K562 (cell line): ENCODE measurements at regions not wholly inside any gene's neighbourhood (a gene's known extent, or its start where the extent isn't known, plus 50 kb on each side); places are given as distances from the start of the nearest gene placed in this dataset.

Experiments
- POLR2A ChIP-seq: fragments of 450-650 bp; conservative IDR thresholded peaks from 2 replicates; pipeline ENCODE4 v1.6.1; 2016
- SMAD1 ChIP-seq: fragments of 150-350 bp; IDR thresholded peaks from 2 replicates; pipeline ENCODE4 v1.6.1; 2014; ENCODE audit warnings: low read length, low read depth; ENCODE audit not compliant: partially characterized antibody
- SP2 ChIP-seq: IDR thresholded peaks from 2 replicates; pipeline ENCODE4 v1.6.1; 2011; ENCODE audit warnings: mild to moderate bottlenecking, low read depth, low read length, moderate library complexity; ENCODE audit not compliant: poor library complexity, severe bottlenecking; ENCODE audit errors: extremely low read depth
- U2AF2 ChIP-seq: fragments of 200-400 bp; formaldehyde crosslinking; optimal IDR thresholded peaks from 2 replicates; pipeline ENCODE3; 2017; ENCODE audit warnings: low read depth, mild to moderate bottlenecking, low read length
- YY1 ChIP-seq, 3 experiments: IDR thresholded peaks; 2 replicates each; pipeline ENCODE4 v1.6.1; 2011; ENCODE audit warnings: low read length in 2 of 3, mild to moderate bottlenecking in 2 of 3, moderate library complexity in 2 of 3, borderline replicate concordance in 1 of 3, control low read depth in 1 of 3, low read depth in 1 of 3; ENCODE audit not compliant: insufficient read depth in 3 of 3, insufficient replicate concordance in 2 of 3, control insufficient read depth in 1 of 3, insufficient read length in 1 of 3; ENCODE audit errors: extremely low read depth in 1 of 3
- ZSCAN29 ChIP-seq: fragments of 450-650 bp; IDR thresholded peaks from 2 replicates; pipeline ENCODE4 v1.6.1; 2017
- TF ChIP-seq, protein P1 (sequence below), 3 experiments: IDR thresholded peaks in 2 of 3; conservative IDR thresholded peaks in 1 of 3; 2 replicates each; pipeline ENCODE4 v1.5.1; 2011 to 2012; ENCODE audit warnings: low read length in 3 of 3, mild to moderate bottlenecking in 3 of 3, control low read depth in 2 of 3, improper control_type of control experiment in 1 of 3, inconsistent platforms in 1 of 3, low read depth in 1 of 3, mixed read lengths in 1 of 3, moderate library complexity in 1 of 3; ENCODE audit not compliant: insufficient read depth in 2 of 3
- TF ChIP-seq, protein P2 (sequence below): fragments of 150-350 bp; IDR thresholded peaks from 2 replicates; pipeline ENCODE4 v1.6.1; 2014; ENCODE audit warnings: low read depth, mild to moderate bottlenecking, low read length, borderline replicate concordance
- TF ChIP-seq, protein P3 (sequence below): IDR thresholded peaks from 3 replicates; pipeline ENCODE4 v1.6.1; 2011; ENCODE audit warnings: borderline replicate concordance, mild to moderate bottlenecking, moderate library complexity; ENCODE audit not compliant: insufficient read length; ENCODE audit errors: extremely low read depth
- TF ChIP-seq, protein P4 (sequence below): sonication (generic); formaldehyde crosslinking; IDR thresholded peaks from 2 replicates; pipeline ENCODE4 v1.8.0; 2022; ENCODE audit warnings: mild to moderate bottlenecking, missing genetic modification reagents
- TF ChIP-seq, protein P5 (sequence below), 2 experiments: IDR thresholded peaks; 2 replicates each; pipeline ENCODE4 v1.6.1; 2012; ENCODE audit warnings: improper control_type of control experiment in 2 of 2, low read depth in 2 of 2, low read length in 2 of 2, borderline replicate concordance in 1 of 2

DNA sequence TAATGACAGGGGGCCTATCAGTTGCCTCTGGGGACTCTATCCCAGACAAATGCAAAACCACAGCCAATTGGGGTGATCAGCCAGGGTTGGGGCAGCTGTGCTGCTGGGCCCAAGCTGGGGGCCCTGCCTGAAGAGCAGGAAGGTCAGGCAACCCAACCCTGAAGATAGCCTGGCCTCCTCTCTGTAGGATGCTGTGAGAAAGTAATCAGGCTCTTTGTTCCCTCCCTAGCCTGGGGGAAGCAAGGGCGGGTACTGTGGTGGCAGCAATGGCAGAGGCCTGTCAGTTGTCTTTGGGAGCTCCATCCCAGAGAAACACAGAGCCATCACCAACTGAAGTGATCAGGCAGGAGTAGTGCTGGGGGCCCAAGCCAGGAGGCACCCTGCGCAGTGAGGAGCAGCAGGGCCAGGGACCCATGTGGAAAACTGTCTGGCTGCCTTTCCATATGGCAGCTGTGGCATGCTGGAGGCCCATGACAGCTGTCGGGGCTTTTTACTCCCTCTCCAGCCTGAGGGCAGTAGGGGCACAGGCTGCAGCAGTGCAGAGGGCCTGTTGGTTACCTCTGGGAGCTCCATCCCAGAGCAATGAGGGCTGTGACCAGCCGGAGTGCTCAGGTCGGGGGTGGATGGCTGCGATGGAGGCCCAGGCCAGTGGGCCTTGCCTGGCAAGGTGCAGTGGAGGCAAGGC, 73.6 kb upstream of the ATP12A start:
- TF ChIP-seq, protein P1, sequence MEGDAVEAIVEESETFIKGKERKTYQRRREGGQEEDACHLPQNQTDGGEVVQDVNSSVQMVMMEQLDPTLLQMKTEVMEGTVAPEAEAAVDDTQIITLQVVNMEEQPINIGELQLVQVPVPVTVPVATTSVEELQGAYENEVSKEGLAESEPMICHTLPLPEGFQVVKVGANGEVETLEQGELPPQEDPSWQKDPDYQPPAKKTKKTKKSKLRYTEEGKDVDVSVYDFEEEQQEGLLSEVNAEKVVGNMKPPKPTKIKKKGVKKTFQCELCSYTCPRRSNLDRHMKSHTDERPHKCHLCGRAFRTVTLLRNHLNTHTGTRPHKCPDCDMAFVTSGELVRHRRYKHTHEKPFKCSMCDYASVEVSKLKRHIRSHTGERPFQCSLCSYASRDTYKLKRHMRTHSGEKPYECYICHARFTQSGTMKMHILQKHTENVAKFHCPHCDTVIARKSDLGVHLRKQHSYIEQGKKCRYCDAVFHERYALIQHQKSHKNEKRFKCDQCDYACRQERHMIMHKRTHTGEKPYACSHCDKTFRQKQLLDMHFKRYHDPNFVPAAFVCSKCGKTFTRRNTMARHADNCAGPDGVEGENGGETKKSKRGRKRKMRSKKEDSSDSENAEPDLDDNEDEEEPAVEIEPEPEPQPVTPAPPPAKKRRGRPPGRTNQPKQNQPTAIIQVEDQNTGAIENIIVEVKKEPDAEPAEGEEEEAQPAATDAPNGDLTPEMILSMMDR (IDR thresholded peaks at IDR 0.05 in 2 of 3, conservative IDR thresholded peaks at IDR 0.05 in 1 of 3; ENCODE audit: insufficient read depth in 2 of 3, low read depth in 1 of 3, low read length in 3 of 3): no peak
- TF ChIP-seq, protein P2, sequence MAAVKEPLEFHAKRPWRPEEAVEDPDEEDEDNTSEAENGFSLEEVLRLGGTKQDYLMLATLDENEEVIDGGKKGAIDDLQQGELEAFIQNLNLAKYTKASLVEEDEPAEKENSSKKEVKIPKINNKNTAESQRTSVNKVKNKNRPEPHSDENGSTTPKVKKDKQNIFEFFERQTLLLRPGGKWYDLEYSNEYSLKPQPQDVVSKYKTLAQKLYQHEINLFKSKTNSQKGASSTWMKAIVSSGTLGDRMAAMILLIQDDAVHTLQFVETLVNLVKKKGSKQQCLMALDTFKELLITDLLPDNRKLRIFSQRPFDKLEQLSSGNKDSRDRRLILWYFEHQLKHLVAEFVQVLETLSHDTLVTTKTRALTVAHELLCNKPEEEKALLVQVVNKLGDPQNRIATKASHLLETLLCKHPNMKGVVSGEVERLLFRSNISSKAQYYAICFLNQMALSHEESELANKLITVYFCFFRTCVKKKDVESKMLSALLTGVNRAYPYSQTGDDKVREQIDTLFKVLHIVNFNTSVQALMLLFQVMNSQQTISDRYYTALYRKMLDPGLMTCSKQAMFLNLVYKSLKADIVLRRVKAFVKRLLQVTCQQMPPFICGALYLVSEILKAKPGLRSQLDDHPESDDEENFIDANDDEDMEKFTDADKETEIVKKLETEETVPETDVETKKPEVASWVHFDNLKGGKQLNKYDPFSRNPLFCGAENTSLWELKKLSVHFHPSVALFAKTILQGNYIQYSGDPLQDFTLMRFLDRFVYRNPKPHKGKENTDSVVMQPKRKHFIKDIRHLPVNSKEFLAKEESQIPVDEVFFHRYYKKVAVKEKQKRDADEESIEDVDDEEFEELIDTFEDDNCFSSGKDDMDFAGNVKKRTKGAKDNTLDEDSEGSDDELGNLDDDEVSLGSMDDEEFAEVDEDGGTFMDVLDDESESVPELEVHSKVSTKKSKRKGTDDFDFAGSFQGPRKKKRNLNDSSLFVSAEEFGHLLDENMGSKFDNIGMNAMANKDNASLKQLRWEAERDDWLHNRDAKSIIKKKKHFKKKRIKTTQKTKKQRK: no peak
- no peak for TF ChIP-seq ZSCAN29
- TF ChIP-seq, protein P3, sequence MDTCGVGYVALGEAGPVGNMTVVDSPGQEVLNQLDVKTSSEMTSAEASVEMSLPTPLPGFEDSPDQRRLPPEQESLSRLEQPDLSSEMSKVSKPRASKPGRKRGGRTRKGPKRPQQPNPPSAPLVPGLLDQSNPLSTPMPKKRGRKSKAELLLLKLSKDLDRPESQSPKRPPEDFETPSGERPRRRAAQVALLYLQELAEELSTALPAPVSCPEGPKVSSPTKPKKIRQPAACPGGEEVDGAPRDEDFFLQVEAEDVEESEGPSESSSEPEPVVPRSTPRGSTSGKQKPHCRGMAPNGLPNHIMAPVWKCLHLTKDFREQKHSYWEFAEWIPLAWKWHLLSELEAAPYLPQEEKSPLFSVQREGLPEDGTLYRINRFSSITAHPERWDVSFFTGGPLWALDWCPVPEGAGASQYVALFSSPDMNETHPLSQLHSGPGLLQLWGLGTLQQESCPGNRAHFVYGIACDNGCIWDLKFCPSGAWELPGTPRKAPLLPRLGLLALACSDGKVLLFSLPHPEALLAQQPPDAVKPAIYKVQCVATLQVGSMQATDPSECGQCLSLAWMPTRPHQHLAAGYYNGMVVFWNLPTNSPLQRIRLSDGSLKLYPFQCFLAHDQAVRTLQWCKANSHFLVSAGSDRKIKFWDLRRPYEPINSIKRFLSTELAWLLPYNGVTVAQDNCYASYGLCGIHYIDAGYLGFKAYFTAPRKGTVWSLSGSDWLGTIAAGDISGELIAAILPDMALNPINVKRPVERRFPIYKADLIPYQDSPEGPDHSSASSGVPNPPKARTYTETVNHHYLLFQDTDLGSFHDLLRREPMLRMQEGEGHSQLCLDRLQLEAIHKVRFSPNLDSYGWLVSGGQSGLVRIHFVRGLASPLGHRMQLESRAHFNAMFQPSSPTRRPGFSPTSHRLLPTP: no peak
- TF ChIP-seq, protein P4, sequence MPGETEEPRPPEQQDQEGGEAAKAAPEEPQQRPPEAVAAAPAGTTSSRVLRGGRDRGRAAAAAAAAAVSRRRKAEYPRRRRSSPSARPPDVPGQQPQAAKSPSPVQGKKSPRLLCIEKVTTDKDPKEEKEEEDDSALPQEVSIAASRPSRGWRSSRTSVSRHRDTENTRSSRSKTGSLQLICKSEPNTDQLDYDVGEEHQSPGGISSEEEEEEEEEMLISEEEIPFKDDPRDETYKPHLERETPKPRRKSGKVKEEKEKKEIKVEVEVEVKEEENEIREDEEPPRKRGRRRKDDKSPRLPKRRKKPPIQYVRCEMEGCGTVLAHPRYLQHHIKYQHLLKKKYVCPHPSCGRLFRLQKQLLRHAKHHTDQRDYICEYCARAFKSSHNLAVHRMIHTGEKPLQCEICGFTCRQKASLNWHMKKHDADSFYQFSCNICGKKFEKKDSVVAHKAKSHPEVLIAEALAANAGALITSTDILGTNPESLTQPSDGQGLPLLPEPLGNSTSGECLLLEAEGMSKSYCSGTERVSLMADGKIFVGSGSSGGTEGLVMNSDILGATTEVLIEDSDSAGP (CRISPR knock-in tag): no peak
- TF ChIP-seq SMAD1: no peak
- no peak for TF ChIP-seq YY1 (IDR thresholded peaks at IDR 0.05; ENCODE audit: borderline replicate concordance in 1 of 3, control insufficient read depth in 1 of 3, extremely low read depth in 1 of 3, insufficient read depth in 3 of 3, insufficient read length in 1 of 3, insufficient replicate concordance in 2 of 3, low read depth in 1 of 3, low read length in 2 of 3)
- no peak for TF ChIP-seq SP2
- no peak for TF ChIP-seq U2AF2
- TF ChIP-seq, protein P5, sequence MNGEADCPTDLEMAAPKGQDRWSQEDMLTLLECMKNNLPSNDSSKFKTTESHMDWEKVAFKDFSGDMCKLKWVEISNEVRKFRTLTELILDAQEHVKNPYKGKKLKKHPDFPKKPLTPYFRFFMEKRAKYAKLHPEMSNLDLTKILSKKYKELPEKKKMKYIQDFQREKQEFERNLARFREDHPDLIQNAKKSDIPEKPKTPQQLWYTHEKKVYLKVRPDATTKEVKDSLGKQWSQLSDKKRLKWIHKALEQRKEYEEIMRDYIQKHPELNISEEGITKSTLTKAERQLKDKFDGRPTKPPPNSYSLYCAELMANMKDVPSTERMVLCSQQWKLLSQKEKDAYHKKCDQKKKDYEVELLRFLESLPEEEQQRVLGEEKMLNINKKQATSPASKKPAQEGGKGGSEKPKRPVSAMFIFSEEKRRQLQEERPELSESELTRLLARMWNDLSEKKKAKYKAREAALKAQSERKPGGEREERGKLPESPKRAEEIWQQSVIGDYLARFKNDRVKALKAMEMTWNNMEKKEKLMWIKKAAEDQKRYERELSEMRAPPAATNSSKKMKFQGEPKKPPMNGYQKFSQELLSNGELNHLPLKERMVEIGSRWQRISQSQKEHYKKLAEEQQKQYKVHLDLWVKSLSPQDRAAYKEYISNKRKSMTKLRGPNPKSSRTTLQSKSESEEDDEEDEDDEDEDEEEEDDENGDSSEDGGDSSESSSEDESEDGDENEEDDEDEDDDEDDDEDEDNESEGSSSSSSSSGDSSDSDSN (IDR thresholded peaks at IDR 0.05; ENCODE audit: borderline replicate concordance in 1 of 2, low read depth in 2 of 2, low read length in 2 of 2): no peak
- no peak for TF ChIP-seq POLR2A
